ACHN (cell line): ENCODE measurements at regions not wholly inside any gene's neighbourhood (a gene's known extent, or its start where the extent isn't known, plus 50 kb on each side); places are given as distances from the start of the nearest gene placed in this dataset.
"Not testable (repeated sequence)": the region's sequence is repeated elsewhere in the genome, so short reads cannot be mapped to it uniquely, and the experiment has no call there.

ENCODE experiments used
- DNase-seq: peaks from one replicate; pipeline ENCODE4 v3.0.0-alpha.2; 2015
- in situ Hi-C: cut with HindIII; loops from 2 replicates; pipeline ENCODE4 v1.10.0; 2017; ENCODE audit warnings: low sequenced_read_pairs, low pct_ligation_motif_present, low pct_unique_long_range_greater_than_20kb

DNA sequence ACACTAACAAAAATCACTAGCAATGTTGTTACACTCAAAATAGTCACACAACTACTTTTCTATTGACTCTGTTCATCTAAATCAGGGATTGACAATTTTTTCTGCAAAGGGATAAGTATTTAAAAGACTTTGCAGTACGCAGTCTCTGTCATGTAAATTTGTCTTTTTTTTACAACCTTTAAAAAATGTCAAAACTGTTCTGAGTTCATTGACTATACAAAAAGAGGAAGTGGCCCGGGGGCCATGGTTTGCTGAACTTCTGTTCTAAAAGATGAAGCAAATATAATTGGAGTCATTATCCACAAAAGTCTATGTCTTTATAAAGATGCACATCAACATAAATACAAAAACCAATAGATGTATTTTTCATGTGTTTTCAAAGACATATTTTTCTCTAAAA is 1310.3 kb downstream of the RPA4 start:
- in situ Hi-C loops = no loop called here
- no peak for DNase-seq

DNA sequence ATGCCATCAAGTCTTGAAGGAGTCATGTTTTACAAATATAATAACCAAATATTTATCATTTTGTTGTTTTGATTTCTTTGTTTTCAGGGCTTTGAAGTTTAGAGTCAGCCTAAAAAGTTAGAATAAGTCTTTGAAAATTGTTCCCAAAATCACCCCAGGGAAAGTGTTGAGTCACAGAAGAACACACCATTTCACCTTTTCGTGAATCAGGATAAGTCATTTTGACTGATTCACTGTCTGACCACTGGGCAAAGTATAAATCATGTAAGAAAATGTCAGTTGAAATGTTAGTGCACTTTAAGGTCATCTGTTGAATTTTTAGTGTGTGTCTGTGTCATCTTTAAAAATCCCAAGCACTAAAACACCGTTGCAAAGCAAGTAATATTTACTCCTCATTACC is 1320.1 kb downstream of the RPA4 start:
- no peak for DNase-seq

DNA sequence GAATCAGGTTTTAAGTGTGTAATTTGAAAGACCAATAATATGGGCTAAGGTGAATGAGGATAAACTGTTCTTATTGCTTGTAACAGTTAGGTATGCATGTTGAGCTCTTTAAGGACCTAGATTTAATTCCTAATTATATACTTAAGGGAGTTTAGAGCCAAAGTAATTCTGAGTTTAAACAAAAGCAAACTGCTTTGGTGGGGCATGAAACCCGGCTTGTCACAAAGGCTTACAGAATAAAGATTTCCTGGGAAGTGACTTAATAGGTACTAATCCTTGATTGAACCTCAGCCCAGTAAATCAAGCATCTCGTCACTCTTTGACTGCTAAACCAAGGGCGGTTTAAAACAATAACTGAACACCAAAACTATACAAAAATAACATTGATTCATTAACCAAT is 1324.2 kb downstream of the RPA4 start:
- no peak for DNase-seq
- in situ Hi-C loops = no loop called here

More for the DNA sequence above, 1320.1 kb downstream of the RPA4 start:
- in situ Hi-C loops = no loop called here

DNA sequence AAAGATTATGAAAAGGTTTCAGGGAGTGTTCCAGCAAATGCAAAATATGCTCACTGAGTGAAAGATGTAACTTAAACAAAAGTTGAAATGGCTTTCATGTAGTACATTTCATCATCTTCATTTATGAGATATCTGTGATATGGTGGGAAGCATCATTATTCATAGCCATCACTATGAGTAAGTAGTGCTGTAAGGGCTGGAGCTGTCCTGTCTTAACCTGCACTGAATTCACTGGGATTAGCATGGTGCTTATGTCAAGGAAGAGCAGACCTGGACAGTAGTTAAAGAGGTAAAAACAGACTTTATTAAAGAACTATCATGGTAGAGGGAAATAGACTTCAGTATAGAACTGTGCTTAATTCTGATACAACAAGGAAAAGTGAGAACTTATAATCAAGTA is 1347.3 kb downstream of the RPA4 start:
- in situ Hi-C loops = no loop called here

DNA sequence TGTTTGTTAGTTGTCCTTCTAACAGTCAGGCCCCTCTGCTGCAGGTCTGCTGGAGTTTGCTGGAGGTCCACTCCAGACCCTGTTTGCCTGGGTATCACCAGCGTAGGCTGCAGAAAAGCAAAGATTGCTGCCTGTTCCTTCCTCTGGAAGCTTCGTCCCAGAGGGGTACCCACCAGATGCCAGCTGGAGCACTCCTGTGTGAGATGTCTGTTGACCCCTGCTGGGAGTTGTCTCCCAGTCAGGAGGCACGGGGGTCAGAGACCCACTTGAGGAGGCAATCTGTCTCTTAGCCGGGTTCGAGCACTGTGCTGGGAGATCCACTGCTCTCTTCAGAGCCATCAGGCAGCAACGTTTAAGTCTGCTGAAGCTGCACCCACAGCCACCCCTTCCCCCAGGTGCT is 1356.4 kb downstream of the RPA4 start:
- DNase-seq, in situ Hi-C loops: not testable (repeated sequence)

More for the DNA sequence above, 1347.3 kb downstream of the RPA4 start:
- DNase-seq = no peak

DNA sequence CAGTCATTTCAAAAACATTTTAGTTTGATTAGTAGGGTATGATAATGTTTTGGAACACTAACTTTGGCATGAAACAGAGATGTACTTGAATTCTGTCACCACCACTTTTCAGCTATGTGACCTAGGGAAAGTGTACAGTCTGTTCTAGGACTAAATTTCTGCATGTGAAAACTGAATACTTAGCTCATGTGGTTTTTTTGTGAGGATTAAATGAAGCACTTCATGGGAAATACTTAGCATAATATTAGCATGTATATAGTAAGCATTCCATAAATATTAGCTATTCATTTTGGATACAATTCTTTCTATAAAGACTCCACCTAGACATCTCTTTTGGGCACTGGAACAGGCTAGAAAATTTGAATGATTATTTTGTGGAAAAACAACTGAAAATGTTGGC is 1379.4 kb downstream of the RPA4 start:
- in situ Hi-C loops = no loop called here
- DNase-seq = no peak

DNA sequence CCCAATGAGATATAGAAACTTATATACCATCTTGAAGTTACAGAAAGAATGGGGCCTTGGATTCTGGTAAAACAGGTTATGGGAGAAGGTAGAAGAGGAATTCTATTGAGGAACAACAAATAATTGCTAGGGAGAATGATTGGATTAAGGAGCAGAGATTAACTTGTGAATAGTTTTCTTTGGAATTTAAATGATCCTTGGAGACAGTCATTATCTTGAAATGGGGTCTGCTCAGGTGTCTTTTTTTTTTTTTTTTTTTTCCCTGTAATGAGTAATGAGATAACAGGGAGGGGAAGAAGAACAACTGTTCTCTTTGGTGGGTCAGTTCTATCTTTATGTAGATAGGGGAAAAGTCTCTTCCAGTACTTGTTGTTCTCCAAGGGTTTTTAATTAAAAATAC is 1406.0 kb downstream of the RPA4 start:
- in situ Hi-C loops = no loop called here
- DNase-seq = no peak

DNA sequence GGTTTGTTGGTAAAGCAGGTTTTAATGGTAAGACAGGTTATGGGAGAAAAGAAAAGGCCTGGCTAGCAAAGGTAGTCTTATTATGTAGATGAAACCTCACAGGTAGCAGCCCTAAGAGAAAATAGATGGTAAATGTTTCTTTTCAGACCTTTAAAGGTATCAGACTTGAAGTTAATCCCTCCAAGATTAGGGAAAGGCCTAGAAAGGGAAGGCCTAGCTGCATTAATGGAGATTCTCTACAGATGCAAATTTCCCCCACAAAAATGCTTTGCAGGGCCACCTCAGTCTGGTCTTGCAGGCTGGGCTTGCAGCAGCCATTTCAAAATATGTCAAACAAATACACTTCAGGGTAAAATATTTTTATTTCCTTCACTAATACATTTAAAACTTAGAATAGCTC is 1410.6 kb downstream of the RPA4 start:
- in situ Hi-C loops = no loop called here
- DNase-seq = no peak

DNA sequence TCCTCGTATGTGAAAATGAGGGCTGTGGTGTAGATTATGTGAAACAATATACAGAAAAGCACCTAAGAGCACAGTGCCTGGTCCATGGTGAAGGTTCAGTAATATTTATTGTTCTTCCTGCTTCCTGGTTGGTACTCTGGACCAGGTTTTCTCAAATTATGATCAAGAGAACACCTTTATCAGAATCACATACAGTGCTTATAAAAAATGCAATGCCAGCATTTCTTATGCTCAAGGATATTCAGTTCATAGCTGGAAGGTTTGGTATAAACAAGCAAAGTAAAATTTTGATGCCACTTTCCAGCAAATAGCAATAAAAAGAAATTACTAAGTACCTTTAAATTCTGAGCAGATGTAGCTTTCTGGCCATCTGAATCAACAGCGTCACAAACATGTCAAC is 1412.4 kb downstream of the RPA4 start:
- in situ Hi-C loops = no loop called here
- DNase-seq = no peak

DNA sequence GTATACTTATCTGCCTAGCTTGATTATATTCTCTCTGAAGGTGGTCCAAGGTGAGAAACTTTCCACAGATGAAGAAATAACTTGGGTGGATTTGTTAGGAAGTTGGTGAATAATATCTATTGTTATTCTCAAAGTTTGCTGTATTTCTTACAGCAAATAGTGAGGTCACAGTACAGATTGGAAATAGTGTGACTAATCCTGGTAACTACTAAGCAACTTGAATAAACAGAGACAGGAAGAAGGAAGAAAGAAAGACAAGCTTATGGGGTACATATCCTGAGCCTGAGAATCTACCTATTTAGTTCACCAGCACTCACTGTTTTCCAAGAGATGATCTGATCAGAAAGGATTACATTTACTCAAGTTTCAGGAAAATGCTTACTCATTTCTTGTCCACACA is 1416.1 kb downstream of the RPA4 start:
- DNase-seq = no peak
- in situ Hi-C loops = no loop called here

DNA sequence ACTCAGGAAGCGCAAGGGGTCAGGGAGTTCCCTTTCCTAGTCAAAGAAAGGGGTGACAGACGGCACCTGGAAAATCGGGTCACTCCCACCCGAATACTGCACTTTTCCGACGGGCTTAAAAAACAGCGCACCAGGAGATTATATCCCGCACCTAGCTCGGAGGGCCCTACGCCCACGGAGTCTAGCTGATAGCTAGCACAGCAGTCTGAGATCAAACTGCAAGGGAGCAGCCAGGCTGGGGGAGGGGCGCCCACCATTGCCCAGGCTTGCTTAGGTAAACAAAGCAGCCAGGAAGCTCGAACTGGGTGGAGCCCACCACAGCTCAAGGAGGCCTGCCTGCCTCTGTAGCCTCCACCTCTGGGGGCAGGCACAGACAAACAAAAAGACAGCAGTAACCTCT is 1416.8 kb downstream of the RPA4 start:
- DNase-seq, in situ Hi-C loops: not testable (repeated sequence)

DNA sequence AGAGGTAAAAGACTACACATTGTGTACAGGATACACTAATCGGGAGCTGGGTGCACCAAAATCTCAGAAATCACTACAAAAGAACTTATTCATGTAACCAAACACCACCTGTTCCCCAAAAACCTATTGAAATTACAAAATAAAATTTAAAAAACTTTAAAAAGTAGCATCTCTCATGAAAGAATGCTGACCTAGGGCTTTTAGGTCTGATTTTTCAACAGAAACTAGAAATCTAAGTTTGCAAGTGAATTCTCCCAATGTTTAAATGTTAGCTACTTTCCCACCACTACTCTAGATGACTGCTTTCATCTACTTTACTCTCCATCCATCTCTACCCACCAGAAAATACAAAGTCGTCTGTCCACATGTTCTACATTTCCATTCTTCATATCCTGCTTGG is 1447.7 kb downstream of the RPA4 start:
- in situ Hi-C loops = no loop called here
- DNase-seq = no peak

DNA sequence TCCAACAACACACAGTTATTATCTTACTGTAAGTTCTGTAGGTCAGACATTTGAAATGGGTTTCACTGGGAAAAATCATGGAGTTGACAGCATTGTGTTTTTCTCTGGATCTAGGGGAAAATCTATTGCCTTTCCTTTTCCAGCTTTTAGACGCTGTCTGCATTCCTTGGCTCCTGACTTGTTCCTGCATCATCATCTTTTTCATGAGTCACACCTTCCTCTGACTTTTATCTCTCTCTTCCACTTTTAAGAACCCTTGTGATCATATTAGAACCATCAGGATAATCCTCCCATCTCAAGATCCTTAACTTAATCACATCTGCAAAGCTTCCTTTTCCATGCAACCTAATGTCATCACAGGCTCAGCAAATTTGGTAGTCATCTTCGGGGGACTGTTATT is 1454.8 kb downstream of the RPA4 start:
- in situ Hi-C loops = no loop called here
- DNase-seq = no peak

DNA sequence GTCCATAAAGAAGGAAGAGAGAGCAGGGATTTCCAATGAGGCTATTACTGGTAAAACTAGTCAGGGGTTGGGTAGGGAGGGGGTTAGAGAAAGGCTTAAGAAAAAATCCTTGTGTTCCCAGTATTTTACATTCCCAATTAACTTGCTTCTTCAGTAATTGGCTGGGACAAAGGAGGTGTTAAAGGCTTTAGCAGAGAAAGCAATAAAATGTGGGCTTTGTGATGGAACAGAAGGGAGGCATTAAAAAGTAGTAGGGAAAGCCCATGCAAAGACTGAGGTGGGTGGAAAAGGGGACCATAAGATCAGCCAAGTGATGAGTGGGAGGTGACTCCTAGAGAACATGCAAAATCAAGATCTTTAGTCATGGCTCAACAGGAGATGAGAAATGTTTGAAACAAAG is 1467.2 kb downstream of the RPA4 start:
- no peak for DNase-seq
- in situ Hi-C loops = no loop called here

DNA sequence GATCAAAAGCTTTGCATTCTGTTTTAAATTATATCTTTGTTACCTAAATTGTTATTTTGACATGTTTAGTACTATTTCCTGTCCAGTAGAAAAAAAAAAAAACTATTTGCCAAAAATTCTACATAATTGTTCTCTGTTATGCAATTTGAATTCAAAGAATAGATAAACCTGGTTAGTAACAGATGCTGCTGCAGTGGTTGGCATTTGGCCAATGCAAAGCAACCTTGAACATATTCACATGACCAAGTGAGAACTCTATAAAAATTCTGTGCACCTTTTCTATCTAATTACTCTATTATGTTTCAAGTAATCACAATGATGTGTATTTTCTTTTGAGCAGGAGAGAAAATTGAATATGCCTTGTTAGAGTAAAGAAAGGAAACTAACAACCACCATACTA is 1473.4 kb downstream of the RPA4 start:
- no peak for DNase-seq
- in situ Hi-C loops = no loop called here

DNA sequence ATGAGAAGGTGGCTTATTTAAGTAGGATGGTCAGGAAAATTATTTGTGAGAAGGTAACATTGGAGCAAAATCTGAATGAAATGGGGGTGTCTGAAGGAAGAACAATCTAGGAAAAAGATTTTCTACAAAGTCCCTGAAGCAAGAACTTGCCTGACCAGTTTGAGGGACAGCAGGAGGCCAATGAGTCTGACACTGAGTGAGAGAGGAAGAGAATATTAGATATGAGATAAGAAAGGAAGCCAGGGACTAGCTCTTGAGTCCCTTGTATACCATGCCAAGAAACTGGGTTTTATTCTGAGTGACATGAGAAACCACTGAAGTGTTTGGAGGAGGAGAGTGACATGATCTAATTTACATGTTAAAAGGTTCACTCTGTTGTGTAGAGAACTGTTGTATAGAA is 1478.9 kb downstream of the RPA4 start:
- in situ Hi-C loops = no loop called here
- no peak for DNase-seq

DNA sequence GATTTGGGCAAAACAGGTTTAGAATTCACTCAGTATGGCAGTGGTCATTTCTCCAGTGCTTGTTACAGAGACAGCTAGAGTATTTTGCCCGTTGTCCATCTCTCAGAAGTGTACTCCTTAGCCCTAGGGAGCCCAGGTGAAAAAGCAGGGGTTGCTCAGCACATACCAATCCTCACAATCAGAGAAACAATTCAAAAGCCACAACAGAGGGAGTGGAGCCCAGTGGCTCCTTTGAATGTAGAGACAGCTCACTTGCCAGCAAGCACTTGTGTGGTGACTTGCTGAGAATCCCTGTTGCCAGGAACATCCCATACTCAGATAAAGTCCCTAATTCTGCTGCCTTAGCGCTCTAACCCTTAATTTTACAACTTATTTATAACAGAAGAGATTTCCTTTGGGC is 1488.3 kb downstream of the RPA4 start:
- DNase-seq = no peak
- in situ Hi-C loops = no loop called here

DNA sequence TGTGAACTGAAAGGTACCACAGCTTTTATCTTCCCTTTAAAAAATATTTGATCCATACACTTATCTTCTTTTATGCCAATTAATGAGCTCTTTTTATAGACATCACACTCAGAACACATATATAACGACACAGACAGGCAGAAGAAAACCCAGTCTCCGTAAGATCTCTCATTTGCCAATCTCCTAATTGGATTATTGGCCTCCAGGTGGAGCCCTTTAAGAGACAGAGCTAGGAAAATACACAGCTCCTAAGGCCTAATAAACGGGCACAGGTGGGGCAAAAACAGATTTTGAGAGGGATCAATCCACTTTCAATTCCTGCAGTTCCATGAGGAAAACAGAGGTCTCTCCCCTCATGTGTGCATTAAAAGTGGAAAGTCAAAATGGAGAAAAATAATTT is 1495.4 kb downstream of the RPA4 start:
- DNase-seq = no peak
- in situ Hi-C loops = no loop called here

DNA sequence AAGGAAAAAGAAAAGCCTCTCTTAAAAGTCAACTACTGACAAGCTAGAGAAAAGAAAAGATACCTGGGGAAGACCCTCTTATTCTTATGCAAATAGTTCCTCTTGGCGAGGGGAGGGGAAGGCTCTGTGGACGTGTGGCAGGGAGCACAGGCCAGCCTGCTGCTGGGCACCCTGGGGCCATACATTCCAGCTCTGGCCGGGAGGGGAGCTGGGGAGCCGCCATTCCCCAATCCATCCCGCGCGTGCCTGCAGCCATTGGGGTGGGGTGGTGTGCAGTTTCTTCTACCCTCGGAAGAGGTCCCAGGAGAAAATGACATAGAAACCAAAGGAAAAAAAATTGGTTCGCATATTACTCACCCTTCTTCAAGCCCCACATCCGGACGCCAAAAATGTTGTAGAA is 1496.4 kb downstream of the RPA4 start:
- no peak for DNase-seq
- in situ Hi-C loops = no loop called here

DNA sequence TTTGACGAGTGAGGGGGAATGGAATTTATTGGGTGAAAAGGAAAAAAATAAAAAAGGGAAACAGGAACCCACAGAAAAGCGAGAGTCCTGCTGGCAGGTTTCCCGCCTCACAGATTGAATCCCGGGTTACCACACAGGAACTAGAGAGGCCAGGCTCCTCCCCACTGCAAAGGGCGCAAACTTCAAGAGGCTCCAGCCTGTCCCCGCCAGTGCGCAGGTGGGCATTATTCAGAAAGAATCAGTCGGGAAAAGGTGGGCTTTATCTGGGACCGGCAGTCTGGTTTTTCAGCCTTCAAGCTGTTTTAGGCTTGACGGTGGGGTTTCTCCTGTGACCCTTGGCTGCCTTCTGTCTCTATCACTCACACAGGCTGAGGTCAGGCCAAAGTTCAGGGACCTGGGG is 1496.8 kb downstream of the RPA4 start:
- in situ Hi-C loops = no loop called here
- no peak for DNase-seq

DNA sequence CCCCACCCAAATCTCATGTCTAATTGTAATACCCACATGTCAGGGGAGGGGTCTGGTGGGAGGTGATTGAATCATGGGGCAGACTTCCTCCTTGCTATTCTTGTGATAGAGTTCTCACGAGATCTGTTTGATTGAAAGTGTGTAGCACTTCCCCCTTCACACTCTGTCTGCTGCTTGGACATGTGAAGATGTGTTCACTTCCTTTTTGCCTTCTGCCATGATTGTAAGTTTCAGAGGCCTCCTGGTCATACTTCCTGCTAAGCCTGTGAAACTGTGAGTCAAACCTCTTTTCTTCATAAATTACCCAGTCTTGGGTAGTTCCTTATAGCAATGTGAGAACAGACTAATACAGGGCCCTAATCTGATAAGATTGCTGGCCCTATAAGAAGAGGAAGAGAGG is 1514.8 kb downstream of the RPA4 start:
- DNase-seq = no peak
- in situ Hi-C loops = no loop called here
